HG03066 (cell line): ENCODE measurements at regions not wholly inside any gene's neighbourhood (a gene's known extent, or its start where the extent isn't known, plus 50 kb on each side); places are given as distances from the start of the nearest gene placed in this dataset.

ENCODE experiments used
- ATAC-seq: cut with Tn5 transposase; IDR thresholded peaks from one replicate; pipeline ENCODE4 v1.9.1; 2021; ENCODE audit warnings: low read depth; ENCODE audit not compliant: unreplicated experiment

- no peak for ATAC-seq
These were observed 169.4 kb upstream of the TAB2 start for GRCh38 chr6:149147938-149148718.

GRCh38 chr6:149149653-149150052, 167.9 kb upstream of the TAB2 start:
- no peak for ATAC-seq

GRCh38 chr6:149150301-149150700, 167.2 kb upstream of the TAB2 start:
- no peak for ATAC-seq

DNA sequence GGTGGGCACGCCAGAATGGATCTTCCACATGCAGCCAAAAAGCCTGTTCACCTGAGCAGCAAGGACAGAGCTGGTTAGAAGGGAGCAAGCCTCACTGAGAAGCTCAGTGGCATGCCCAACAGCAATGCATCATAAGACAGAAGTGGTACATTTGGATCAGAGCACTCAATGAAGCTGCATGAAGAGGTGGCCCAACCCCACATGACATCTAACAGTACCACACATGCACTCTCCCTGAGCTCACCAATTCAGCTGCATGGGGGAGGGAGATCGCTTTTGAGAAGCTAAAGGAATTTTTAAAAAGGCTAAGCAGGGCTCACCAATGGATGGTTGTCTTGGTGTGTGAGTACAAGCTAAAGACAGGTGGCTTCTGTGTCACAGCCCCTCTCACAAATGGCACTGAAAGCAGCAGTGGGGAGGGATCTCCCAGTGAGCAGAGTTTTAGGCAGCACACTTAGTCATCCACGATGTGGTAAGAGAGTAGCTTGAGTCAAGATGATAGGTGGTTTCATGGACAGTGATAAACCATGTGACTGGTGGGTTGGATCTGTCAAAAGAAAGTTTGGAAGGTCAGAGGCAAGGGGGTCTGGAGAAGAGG, 166.6 kb upstream of the TAB2 start:
- ATAC-seq: no peak

- ATAC-seq: no peak
These were observed 165.0 kb upstream of the TAB2 start for GRCh38 chr6:149152521-149152920.

DNA sequence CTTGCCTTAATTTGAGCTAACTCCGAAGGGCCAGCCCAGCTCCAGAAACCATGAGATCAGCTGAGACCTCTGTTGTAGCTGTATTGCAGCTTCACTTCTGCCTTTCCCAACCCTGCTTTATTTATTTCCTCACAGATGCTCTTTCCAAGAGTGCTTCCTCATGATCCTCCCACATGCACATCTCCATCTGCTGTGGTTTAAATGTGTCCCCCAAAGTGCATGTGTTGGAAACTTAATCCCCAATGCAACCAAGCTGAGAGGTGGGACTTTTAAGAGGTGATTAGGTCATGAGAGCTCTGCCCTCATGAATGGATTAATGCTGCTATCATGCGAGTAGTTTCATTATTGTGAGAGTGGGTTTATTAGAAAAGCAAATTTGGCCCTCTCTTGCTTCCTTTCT, 164.4 kb upstream of the TAB2 start:
- ATAC-seq: no peak

GRCh38 chr6:149153693-149154092, 163.8 kb upstream of the TAB2 start:
- ATAC-seq: no peak

GRCh38 chr6:149154261-149154821, 163.2 kb upstream of the TAB2 start:
- no peak for ATAC-seq

DNA sequence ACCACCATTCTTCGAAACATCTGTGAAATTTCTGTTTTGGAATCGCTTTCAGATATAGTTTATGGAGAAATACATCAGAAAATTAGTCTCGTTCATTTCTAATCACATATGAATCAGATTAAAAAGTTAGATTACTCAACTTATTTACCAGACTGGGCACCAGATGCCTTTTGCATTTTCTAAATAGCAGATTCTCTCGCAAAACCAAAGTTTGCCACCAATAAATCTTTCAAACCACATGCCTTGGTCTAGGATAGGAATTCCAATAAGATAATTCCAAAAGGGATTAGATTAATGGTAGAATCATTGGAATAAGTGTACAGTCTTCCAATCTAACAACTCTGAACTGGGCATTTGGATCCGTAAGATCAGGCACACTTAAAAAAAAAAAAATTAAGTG, 160.4 kb upstream of the TAB2 start:
- ATAC-seq: no peak

- no peak for ATAC-seq
These were observed 159.4 kb upstream of the TAB2 start for GRCh38 chr6:149158076-149158475.

DNA sequence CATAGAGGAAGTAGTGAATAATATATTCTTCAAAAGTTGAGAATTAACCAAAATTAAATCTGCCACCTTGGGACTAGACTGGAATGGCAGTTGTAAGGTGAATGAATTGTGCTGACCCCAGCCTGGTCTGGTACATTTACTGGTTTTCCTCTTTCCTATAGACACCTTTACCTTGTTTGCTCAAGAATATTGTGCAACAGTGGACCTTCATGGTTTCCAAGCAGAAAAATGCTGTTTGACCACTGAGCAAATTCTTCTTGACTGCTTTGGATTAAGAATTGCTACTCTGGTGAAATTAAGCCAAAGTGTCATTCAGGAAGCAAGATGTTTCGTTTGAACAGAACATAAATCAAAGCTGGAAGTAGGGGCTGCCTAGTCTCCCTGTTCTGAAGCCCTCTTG, 156.6 kb upstream of the TAB2 start:
- no peak for ATAC-seq

DNA sequence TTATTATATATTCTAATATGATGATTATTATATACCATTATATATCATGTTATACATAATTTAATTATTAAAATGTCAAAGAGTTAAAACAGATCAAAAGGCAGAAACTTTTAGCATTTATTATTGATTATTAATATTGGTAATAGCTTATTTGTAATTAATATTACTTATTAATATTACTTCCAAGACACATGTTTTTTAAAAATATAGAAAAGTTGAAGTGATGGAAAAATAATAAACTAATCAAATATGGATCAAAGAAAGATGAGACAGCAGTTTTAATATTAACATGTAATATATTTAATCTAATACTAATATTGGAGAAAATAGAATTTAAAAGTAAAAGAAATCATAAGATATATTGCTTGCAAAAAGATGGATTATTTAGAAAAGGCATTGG, 154.6 kb upstream of the TAB2 start:
- ATAC-seq: no peak

DNA sequence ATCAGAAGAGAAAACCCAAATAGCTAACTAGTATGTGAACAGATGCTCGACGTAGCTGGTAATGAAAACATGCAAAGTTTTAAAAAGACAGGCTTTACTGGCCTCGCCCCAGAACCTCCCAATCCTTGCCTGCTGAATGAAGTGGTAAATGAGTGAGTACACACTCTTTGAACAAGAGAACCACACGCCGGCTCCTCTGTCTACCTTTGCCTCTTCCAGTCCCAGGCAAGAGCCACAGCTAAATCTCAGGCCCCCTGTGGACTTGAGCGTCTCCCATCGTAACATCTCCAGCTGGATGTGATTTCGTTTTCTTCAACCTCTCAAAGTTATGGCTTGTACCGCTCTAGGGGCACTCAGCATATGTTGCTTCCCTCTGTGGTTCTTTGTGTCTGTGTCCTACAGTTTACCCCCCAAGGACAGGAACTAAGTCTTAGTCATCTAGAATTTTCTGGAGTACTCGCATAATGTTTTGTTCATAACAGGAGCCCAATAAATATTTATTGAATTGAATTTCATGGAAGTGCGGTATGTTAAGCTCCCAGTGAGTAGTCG, 153.2 kb upstream of the TAB2 start:
- ATAC-seq: no peak

DNA sequence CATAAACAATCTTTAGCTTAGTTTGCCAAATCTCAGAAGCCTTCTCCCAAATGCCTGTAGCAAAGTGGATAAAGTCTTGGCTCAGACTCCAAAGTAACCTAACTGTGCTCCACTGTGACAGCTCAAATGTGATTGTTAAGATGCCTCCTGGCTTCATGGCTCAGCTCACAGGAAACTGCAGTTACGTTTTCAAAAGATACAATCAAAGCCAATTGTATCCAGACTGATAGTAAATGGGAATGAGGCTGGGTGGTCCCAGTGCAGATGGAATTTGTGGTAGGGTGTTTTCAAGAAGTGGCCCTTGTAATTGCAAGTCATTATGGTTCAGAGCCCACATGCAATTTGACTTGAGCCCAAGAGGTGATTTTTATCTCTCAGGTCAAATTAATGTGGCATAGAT, 151.2 kb upstream of the TAB2 start:
- ATAC-seq: no peak

GRCh38 chr6:149166747-149167146, 150.8 kb upstream of the TAB2 start:
- ATAC-seq: no peak

DNA sequence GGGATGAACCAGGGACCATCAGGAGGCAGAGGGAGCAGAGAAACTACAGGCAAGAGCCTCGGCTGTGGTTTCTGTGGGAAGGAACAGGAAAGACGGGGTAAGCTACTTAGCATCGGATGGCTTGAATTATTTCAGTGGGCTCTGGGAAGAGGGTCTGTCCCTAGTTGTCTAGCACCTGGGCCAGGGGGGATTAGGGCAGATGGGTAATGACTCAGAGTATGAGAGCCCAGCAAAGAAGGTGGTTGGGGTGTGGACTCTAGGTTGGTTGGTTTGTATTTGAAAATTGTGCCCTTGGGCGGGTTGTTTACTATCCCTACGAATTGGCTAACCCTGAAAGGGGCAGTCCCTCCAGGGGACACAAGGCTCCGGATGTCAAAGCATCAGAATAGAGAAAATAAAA, 148.5 kb upstream of the TAB2 start:
- ATAC-seq: no peak

- no peak for ATAC-seq
These were observed 147.6 kb upstream of the TAB2 start for GRCh38 chr6:149169761-149170511.

- ATAC-seq: no peak
These were observed 146.7 kb upstream of the TAB2 start for GRCh38 chr6:149170564-149171452.

DNA sequence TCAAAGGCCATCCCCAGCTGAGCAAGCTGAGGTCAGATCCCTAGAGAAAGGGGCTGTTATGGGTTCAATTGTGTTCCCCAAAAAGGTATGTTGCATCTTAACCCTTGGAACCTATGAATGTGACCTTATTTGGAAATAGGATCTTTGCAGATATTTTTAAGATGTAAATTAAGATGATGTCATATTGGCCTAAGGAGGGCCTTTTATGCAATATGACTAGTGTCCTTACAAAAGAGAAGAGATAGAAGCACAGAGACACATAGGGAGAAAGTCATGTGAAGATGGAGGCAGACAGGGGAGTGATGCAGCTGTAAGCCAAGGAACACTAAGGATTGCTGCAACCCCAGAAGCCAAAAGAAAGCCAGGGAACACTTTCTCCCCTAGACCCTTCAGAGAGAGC, 144.3 kb upstream of the TAB2 start:
- ATAC-seq: no peak

- ATAC-seq: no peak
These were observed 142.6 kb upstream of the TAB2 start for GRCh38 chr6:149174962-149175361.
